ENCODE measurements at regions not wholly inside any gene's neighbourhood (a gene's known extent, or its start where the extent isn't known, plus 50 kb on each side); places are given as distances from the start of the nearest gene placed in this dataset.

- no peak for DNase-seq (ENCODE audit: low read depth)
- TF ChIP-seq, protein P1, sequence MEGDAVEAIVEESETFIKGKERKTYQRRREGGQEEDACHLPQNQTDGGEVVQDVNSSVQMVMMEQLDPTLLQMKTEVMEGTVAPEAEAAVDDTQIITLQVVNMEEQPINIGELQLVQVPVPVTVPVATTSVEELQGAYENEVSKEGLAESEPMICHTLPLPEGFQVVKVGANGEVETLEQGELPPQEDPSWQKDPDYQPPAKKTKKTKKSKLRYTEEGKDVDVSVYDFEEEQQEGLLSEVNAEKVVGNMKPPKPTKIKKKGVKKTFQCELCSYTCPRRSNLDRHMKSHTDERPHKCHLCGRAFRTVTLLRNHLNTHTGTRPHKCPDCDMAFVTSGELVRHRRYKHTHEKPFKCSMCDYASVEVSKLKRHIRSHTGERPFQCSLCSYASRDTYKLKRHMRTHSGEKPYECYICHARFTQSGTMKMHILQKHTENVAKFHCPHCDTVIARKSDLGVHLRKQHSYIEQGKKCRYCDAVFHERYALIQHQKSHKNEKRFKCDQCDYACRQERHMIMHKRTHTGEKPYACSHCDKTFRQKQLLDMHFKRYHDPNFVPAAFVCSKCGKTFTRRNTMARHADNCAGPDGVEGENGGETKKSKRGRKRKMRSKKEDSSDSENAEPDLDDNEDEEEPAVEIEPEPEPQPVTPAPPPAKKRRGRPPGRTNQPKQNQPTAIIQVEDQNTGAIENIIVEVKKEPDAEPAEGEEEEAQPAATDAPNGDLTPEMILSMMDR (conservative IDR thresholded peaks at IDR 0.05; ENCODE audit: low read depth, low read length), result no peak
- H3K4me3 ChIP-seq (ENCODE audit: low read depth, low read length), result no peak overlapping the region
These were observed 949.8 kb upstream of the TYRP1 start for GRCh38 chr9:11743356-11743755.

DNA sequence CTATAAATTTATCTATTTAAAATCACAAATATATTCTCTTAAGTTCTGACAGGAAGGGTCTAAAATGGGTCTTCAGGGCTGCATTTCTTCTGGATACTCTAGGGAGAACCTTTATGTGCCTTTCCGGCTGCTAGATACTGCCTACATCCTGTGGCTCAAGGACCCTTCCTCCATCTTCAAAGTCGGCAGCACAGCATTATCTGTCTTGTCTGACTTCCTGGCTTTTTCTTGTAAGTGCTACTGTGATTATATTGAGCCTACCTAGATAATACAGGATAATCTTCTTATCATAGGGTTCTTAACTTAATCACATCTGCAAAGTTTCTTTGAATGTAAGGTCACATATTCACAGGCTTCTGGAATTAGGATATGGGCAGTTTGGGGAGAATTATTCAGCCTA lies 943.8 kb upstream of the TYRP1 start:
- TF ChIP-seq, protein P1 (conservative IDR thresholded peaks at IDR 0.05; ENCODE audit: low read depth, low read length), result no peak
- no peak for DNase-seq (ENCODE audit: low read depth)

DNA sequence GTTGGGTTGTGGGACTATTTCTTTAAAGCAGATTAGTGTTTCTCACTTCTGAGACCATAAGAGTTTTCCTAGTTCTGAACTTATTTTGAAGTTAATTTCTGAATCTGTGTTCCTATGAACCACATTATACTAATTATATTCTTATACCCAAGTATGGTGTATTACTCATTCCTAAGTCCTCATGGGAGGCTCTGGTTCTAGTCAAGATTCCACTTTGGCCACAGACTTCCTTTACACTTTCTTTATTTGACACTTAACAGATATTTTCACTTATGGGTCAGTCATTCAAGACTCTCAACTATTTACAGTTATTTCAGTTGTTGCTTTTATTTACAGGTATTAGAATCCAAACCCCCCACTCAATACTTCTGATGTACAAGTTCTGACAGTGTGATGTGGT lies 937.2 kb upstream of the TYRP1 start:
- TF ChIP-seq, protein P1 (conservative IDR thresholded peaks at IDR 0.05; ENCODE audit: low read depth, low read length), result no peak
- no peak overlapping the region for H3K4me3 ChIP-seq (ENCODE audit: low read depth, low read length)
- no peak for DNase-seq (ENCODE audit: low read depth)

More for the DNA sequence above, 943.8 kb upstream of the TYRP1 start:
- H3K4me3 ChIP-seq (ENCODE audit: low read depth, low read length), result no peak overlapping the region

DNA sequence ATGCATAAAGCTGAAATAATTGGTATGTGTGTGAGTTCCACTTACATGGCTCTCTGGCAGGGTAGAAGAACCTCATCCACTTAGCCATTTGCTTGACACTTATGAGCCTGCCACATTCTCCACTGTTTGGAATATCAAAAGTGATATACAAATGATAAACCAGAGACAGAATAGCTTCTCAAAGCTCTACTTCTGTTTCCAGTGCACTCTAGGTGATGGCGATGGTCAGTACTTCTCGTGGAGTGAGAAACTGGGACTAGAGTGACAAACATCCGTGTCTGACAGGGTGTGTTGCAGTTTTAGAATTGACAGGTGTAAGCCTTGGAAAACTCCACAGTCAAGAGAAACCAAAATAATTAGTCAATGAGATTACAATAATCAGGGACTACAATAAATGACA lies 935.8 kb upstream of the TYRP1 start:
- DNase-seq (ENCODE audit: low read depth), result no peak
- TF ChIP-seq, protein P1 (conservative IDR thresholded peaks at IDR 0.05; ENCODE audit: low read depth, low read length), result no peak
- H3K4me3 ChIP-seq (ENCODE audit: low read depth, low read length), result no peak overlapping the region

DNA sequence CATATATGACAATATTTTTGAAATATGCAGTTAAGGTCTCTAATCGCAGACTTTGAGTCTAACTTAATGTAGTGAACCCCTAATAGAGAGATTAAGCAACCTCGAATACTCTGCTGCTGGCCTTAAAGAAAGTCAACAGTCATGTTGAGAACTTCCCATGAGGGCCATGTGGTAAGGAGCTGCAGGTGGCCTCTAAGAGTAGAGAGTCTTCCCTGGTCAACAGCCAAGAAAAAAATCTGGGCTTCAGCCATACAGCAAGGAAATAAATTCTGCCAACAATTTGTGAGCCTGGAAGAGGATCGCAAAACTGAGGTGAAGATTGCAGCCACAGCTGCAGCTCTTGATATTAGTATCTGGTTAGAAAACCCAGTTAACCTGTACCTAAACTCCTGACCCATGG lies 935.2 kb upstream of the TYRP1 start:
- TF ChIP-seq, protein P1 (conservative IDR thresholded peaks at IDR 0.05; ENCODE audit: low read depth, low read length), result no peak
- DNase-seq (ENCODE audit: low read depth), result no peak
- no peak overlapping the region for H3K4me3 ChIP-seq (ENCODE audit: low read depth, low read length)

DNA sequence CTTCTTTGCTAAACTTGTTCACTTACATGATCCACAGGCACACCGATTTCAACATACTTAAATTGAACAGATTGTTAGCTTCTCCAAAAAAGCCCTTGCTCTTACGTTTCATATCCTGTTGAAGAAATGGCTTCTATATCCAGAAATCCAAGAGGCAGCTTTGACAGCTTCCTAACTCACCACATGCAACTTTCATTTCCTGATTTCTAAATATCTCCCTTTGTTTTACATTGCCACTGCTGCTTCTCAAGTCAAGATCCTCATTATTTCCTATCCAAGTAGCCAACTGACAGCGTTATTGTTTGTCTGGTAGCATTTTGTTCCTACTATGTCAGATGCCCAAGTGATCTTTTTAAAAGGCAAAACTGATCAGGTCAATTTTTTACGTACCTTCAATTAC lies 913.2 kb upstream of the TYRP1 start:
- TF ChIP-seq, protein P1 (conservative IDR thresholded peaks at IDR 0.05; ENCODE audit: low read depth, low read length), result no peak
- no peak overlapping the region for H3K4me3 ChIP-seq (ENCODE audit: low read depth, low read length)
- DNase-seq (ENCODE audit: low read depth), result no peak

- no peak overlapping the region for H3K4me3 ChIP-seq (ENCODE audit: low read depth, low read length)
- no peak for DNase-seq (ENCODE audit: low read depth)
- TF ChIP-seq, protein P1 (conservative IDR thresholded peaks at IDR 0.05; ENCODE audit: low read depth, low read length), result no peak
These were observed 900.3 kb upstream of the TYRP1 start for GRCh38 chr9:11792870-11793269.
